Epithelial cell of proximal tubule (primary cell): ENCODE measurements at regions not wholly inside any gene's neighbourhood (a gene's known extent, or its start where the extent isn't known, plus 50 kb on each side); places are given as distances from the start of the nearest gene placed in this dataset.
"Not testable (repeated sequence)": the region's sequence is repeated elsewhere in the genome, so short reads cannot be mapped to it uniquely, and the experiment has no call there.

ENCODE experiments used
- DNase-seq: peaks from one replicate; pipeline ENCODE4 v3.0.0-alpha.2; 2011; ENCODE audit warnings: low read depth
- H3K4me3 ChIP-seq: 2 replicates; pipeline ENCODE4 v1.5.1; 2011; ENCODE audit warnings: low read depth, mild to moderate bottlenecking, low read length
- TF ChIP-seq, protein P1 (sequence below): conservative IDR thresholded peaks from 2 replicates; pipeline ENCODE4 v1.5.1; 2012; ENCODE audit warnings: low read depth, mild to moderate bottlenecking, low read length

DNA sequence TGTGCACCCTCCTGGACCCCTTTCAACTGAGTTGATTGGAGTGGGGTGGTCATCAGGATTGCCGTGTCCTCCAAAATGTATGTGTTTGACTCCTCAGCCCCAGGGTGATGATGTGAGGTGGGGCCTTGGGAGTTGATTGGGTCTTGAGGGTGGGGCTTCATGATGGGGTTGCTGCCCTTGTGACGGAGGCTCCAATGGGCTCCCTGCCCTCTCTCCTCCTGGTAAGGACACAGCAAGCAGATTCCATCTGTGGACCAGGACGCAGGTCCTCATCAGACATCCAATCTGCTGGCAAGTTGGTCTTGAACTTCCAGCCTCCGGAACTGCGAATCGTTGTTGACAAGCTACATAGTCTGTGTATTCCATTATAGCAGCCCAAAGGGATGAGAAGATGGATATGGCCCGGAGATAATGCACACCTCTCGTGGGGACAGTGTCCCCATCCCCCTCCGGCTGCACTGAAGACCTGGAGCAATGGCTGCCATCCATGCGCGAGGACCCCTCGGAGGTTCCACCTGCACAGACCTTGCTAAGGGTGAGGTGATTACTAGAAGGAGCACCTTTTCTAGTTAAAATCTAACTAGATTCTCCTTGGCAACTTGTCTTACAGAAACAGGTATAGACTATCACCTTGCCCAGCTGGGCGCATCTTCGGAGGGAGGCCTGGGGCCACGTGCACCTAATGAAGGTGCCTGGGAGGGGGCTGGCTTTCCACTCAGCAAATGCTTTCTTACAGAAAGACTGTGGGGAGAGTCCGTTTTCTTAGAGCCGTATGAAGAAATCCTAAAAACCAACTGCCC lies 75.7 kb upstream of the IRX4 start:
- no peak for DNase-seq
- TF ChIP-seq, protein P1, sequence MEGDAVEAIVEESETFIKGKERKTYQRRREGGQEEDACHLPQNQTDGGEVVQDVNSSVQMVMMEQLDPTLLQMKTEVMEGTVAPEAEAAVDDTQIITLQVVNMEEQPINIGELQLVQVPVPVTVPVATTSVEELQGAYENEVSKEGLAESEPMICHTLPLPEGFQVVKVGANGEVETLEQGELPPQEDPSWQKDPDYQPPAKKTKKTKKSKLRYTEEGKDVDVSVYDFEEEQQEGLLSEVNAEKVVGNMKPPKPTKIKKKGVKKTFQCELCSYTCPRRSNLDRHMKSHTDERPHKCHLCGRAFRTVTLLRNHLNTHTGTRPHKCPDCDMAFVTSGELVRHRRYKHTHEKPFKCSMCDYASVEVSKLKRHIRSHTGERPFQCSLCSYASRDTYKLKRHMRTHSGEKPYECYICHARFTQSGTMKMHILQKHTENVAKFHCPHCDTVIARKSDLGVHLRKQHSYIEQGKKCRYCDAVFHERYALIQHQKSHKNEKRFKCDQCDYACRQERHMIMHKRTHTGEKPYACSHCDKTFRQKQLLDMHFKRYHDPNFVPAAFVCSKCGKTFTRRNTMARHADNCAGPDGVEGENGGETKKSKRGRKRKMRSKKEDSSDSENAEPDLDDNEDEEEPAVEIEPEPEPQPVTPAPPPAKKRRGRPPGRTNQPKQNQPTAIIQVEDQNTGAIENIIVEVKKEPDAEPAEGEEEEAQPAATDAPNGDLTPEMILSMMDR, result no peak
- no peak overlapping the region for H3K4me3 ChIP-seq

DNA sequence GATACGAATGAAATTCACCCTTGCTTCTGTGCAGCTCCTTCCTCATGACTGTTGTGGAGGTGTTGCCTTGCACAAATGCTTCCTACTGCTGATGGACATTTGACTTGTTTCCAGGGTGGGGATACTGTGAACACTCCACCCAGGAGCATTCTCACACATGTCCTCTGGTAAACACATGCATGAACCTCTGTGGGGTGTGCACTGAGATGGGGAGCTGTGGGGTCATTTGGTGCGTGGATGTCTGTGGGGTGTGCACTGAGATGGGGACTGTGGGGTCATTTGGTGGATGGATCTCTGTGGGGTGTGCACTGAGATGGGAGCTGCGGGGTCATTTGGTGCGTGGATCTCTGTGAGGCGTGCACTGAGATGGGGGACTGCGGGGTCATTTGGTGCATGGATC lies 72.9 kb upstream of the IRX4 start:
- TF ChIP-seq, protein P1, result no peak
- no peak overlapping the region for H3K4me3 ChIP-seq
- no peak for DNase-seq

GRCh38 chr5:1953710-1954109 lies 71.0 kb upstream of the IRX4 start:
- H3K4me3 ChIP-seq, result not testable (repeated sequence)

DNA sequence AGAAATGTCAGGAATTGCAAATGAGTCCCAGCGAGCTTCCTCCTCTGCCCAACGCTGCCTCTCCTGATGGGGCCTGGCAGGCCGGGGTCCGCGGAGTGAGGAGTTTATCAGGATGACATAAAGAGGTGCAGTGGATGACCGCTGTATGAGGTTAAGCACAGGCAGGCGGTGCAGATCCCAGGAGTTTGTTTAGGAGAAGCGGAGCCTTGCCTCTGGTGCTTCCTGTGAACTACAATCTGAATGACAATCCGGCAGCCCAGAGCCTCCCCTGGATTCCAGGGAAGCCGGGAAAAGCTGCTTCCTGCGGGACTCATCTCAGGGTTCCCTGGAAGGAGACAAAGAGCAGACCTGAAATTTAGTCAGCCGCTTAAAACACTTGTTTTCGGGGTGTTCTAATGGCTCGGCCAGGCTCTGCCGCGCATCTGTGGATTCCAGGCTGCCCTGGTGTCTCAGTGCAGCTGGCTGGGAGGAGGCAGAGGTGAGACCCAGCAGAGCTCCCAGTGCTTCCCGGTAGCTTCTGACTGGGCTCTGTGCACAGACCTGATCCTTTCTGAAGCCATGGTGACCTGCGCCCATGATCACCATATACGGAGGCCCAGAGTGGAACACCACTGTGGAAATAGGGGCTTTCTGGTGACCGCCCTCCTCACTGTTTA lies 69.8 kb upstream of the IRX4 start:
- no peak overlapping the region for H3K4me3 ChIP-seq
- TF ChIP-seq, protein P1, result no peak
- no peak for DNase-seq

More at GRCh38 chr5:1953710-1954109, 71.0 kb upstream of the IRX4 start:
- DNase-seq, result not testable (repeated sequence)

- TF ChIP-seq, protein P1, result no peak
- no peak for DNase-seq
Measured at GRCh38 chr5:1952021-1952420, 69.3 kb upstream of the IRX4 start.

DNA sequence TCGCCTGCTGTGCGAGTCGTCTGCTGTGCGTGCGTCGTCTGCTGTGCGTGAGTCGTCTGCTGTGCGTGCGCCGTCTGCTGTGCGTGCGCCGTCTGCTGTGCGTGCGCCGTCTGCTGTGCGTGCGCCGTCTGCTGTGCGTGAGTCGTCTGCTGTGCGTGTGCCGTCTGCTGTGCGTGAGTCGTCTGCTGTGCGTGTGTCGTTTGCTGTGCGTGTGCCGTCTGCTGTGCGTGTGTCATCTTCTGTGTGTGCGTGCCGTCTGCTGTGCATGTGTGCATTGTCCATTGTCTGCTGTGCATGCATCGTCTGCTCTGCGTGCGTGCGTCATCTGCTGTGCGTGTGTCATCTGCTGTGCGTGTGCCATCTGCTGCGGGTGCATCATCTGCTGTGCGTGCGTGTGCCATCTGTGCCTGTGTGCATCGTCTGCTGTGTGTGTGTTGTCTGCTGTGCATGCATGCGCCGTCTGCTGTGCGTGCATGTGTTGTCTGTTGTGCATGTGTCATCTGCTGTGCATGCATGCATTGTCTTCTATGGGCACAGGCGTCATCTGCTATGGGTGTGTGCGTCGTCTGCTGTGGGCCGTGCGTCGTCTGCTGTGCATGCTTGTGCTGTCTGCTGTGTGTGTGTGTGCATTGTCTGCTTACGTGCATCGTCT lies 68.6 kb upstream of the IRX4 start:
- no peak overlapping the region for H3K4me3 ChIP-seq
- TF ChIP-seq, protein P1, result no peak
- no peak for DNase-seq

More at GRCh38 chr5:1952021-1952420, 69.3 kb upstream of the IRX4 start:
- H3K4me3 ChIP-seq, result no peak overlapping the region

DNA sequence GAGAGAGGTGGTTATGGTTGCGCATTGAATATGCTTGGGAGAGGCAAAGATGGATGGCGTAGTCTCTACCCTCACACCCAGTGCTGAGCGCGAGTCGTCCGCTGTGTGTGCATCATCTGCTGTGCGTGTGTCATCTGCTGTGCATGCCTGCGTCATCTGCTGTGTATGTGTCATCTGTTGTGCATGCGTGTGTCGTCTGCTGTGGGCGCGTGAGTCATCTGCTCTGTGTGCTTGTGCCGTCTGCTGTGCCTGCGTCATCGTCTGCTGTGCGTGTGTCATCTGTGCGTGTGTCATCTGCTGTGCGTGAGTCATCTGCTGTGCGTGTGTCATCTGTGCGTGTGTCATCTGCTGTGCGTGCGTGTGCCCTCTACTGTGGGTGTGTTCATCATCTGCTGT lies 68.0 kb upstream of the IRX4 start:
- DNase-seq, result no peak

More for the DNA sequence above, 68.0 kb upstream of the IRX4 start:
- no peak overlapping the region for H3K4me3 ChIP-seq
- TF ChIP-seq, protein P1, result no peak
